ENCODE measurements at regions not wholly inside any gene's neighbourhood (a gene's known extent, or its start where the extent isn't known, plus 50 kb on each side); places are given as distances from the start of the nearest gene placed in this dataset.
"Not testable (repeated sequence)": the region's sequence is repeated elsewhere in the genome, so short reads cannot be mapped to it uniquely, and the experiment has no call there.

GRCh38 chr11:25615841-25616240, 716.1 kb upstream of the ANO3 start:
- no peak overlapping the region for H3K27ac ChIP-seq
- DNase-seq (ENCODE audit: low read depth in 1 of 2, low spot score in 2 of 2), result no peak
- no peaks in the 10 kb centered on the region for H3K36me3 ChIP-seq
- no peaks in the 10 kb centered on the region for H3K4me1 ChIP-seq (replicated peaks)
- no peaks in the 10 kb centered on the region for H3K27me3 ChIP-seq (replicated peaks)
- no peaks in the 10 kb centered on the region for H3K9me3 ChIP-seq (replicated peaks)
- H3K4me3 ChIP-seq, result no peak overlapping the region

- Histone ChIP-seq H3K4me1 (replicated peaks) (no peaks in the 10 kb centered on the region), H3K4me3 (no peak overlapping the region), H3K36me3 (no peaks in the 10 kb centered on the region), H3K9me3 (replicated peaks) (peaks cover 3% of the 10 kb centered on the region; the same call in 1 of the 2 replicates), H3K27me3 (replicated peaks) (no peaks in the 10 kb centered on the region), H3K27ac (no peak overlapping the region)
- no peak for DNase-seq (ENCODE audit: low read depth in 1 of 2, low spot score in 2 of 2)
These were observed 706.8 kb upstream of the ANO3 start for GRCh38 chr11:25625094-25625493.

DNA sequence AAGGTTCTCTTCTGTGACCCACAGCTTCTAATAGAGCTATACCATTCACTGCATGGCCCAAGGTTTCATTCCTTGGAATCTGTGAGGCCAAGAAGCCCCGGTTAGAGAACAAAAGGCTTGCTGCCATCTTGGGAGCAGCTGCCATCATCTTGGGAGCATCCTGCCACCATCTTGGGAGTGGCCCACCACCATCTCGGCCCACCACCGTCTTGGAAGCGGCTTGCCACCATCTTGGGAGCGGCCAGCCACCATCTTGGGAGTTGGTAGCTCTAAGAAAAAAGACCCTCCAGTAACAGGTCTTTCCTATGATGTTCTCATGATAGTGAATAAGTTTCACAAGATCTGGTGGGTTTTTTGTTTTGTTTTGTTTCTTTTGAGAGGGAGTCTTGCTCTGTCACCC, 703.9 kb upstream of the ANO3 start:
- Histone ChIP-seq H3K4me3 (no peak overlapping the region), H3K9me3 (replicated peaks) (peaks cover 7% of the 10 kb centered on the region), H3K36me3 (no peaks in the 10 kb centered on the region), H3K27me3 (replicated peaks) (no peaks in the 10 kb centered on the region), H3K27ac (no peak overlapping the region), H3K4me1 (replicated peaks) (no peaks in the 10 kb centered on the region)
- no peak for DNase-seq (ENCODE audit: low read depth in 1 of 2, low spot score in 2 of 2)

DNA sequence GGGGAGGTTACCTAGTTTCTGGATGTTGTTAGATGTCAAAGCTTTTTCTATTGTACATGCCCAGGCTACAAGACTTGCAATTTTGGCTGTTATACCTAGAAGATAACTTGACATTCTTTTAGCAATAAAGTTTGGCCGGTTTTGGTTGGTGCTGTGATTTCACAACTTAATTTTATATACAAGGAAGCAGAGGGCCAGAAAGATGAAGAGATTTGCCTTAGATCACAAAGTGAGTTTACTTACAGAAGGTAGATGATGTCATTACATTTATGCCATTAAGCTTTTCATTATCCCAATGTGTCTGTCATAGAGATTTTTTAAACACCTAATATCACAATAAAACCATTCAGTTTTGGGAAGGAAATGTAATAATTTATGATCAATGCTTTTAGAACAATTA, 698.7 kb upstream of the ANO3 start:
- Histone ChIP-seq H3K4me3 (no peak overlapping the region), H3K9me3 (replicated peaks) (peaks cover 4% of the 10 kb centered on the region), H3K27me3 (replicated peaks) (no peaks in the 10 kb centered on the region), H3K27ac (no peak overlapping the region), H3K36me3 (no peaks in the 10 kb centered on the region), H3K4me1 (replicated peaks) (no peaks in the 10 kb centered on the region)
- no peak for DNase-seq (ENCODE audit: low read depth in 1 of 2, low spot score in 2 of 2)

GRCh38 chr11:25649220-25649619, 682.7 kb upstream of the ANO3 start:
- H3K27ac ChIP-seq; H3K4me1 ChIP-seq (replicated peaks); H3K27me3 ChIP-seq (replicated peaks); H3K4me3 ChIP-seq; H3K36me3 ChIP-seq; H3K9me3 ChIP-seq (replicated peaks); DNase-seq (ENCODE audit: low read depth in 1 of 2, low spot score in 2 of 2): not testable (repeated sequence)

GRCh38 chr11:25650319-25650718, 681.6 kb upstream of the ANO3 start:
- Histone ChIP-seq H3K9me3 (replicated peaks) (no peaks in the 10 kb centered on the region; the same call in none of the 2 replicates), H3K4me3 (no peak overlapping the region), H3K4me1 (replicated peaks) (no peaks in the 10 kb centered on the region), H3K36me3 (no peaks in the 10 kb centered on the region), H3K27ac (no peak overlapping the region), H3K27me3 (replicated peaks) (no peaks in the 10 kb centered on the region)
- no peak for DNase-seq (ENCODE audit: low read depth in 1 of 2, low spot score in 2 of 2)

DNA sequence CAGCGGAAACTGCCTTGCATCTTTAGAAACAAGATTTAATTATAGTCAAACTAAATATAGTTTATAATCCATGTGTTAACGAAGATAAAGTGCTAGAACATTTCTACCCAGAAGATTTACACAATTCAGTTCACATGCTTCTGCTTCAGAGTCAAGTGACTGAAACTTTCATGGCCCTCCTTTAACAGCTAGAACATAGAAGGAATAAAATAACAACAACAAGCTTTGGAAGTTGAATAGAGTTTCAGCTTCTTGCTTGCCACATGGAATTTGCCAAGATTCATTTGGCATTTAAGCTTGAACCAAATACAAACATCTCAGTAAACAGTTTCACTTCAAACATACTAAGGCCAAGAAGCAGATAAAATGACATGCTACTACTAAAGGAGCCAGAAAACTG, 676.3 kb upstream of the ANO3 start:
- H3K27ac ChIP-seq, result no peak overlapping the region
- DNase-seq (ENCODE audit: low read depth in 1 of 2, low spot score in 2 of 2), result no peak
- H3K27me3 ChIP-seq (replicated peaks), result no peaks in the 10 kb centered on the region
- no peak overlapping the region for H3K4me3 ChIP-seq
- H3K4me1 ChIP-seq (replicated peaks), result no peaks in the 10 kb centered on the region
- H3K9me3 ChIP-seq (replicated peaks), result peaks cover 3% of the 10 kb centered on the region
- no peaks in the 10 kb centered on the region for H3K36me3 ChIP-seq

- Histone ChIP-seq H3K27ac (no peak overlapping the region), H3K4me1 (replicated peaks) (no peaks in the 10 kb centered on the region), H3K4me3 (no peak overlapping the region), H3K36me3 (no peaks in the 10 kb centered on the region), H3K27me3 (replicated peaks) (no peaks in the 10 kb centered on the region), H3K9me3 (replicated peaks) (peaks cover 3% of the 10 kb centered on the region; the same call in 1 of the 2 replicates)
- DNase-seq (ENCODE audit: low read depth in 1 of 2, low spot score in 2 of 2), result no peak
These were observed 673.0 kb upstream of the ANO3 start for GRCh38 chr11:25658916-25659315.

DNA sequence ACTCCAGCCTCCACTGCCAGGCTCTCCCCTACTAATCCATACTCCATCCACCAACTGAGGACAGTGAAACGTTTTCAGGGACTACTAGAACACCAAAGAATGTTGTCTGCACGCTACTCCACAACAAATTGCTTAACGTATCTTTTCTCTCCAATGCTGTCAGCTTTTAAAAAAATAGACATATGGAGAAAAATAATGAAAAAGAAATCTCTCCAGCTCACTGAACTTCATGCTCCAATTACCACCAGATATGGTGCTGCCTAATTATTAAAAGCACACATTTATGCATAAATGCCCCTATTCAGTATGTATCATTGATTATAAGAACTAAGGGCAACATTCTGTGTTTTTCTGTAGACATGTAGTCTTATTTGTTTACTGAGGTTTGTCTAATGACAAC, 672.2 kb upstream of the ANO3 start:
- H3K4me1 ChIP-seq (replicated peaks), result no peaks in the 10 kb centered on the region
- DNase-seq (ENCODE audit: low read depth in 1 of 2, low spot score in 2 of 2), result no peak
- H3K27me3 ChIP-seq (replicated peaks), result no peaks in the 10 kb centered on the region
- no peak overlapping the region for H3K4me3 ChIP-seq
- H3K36me3 ChIP-seq, result no peaks in the 10 kb centered on the region
- H3K27ac ChIP-seq, result no peak overlapping the region
- H3K9me3 ChIP-seq (replicated peaks), result peaks cover 3% of the 10 kb centered on the region; the same call in 1 of the 2 replicates

DNA sequence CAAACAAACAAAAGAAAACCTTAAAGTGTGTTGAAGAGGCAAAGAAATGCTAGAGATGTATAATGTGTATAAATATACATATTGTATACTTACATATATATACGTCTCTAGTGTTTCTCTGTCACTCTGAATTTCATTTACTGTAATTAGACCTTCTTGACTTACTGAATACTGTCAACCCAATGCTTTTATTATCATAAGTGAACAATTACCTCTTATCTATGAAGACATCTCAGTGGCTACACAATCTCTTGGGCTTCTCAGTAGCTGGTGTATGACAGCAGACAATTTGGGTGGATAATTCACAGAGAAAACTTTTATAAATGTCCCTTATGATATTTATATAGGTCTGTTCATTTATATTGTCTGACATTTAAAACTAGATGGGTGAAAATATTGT, 664.1 kb upstream of the ANO3 start:
- Histone ChIP-seq H3K36me3 (no peaks in the 10 kb centered on the region), H3K4me3 (no peak overlapping the region), H3K9me3 (replicated peaks) (0 out of 2 replicates have a peak, but pooled peaks cover 2% of the 10 kb centered on the region), H3K4me1 (replicated peaks) (no peaks in the 10 kb centered on the region), H3K27me3 (replicated peaks) (no peaks in the 10 kb centered on the region), H3K27ac (no peak overlapping the region)
- DNase-seq (ENCODE audit: low read depth in 1 of 2, low spot score in 2 of 2), result no peak

DNA sequence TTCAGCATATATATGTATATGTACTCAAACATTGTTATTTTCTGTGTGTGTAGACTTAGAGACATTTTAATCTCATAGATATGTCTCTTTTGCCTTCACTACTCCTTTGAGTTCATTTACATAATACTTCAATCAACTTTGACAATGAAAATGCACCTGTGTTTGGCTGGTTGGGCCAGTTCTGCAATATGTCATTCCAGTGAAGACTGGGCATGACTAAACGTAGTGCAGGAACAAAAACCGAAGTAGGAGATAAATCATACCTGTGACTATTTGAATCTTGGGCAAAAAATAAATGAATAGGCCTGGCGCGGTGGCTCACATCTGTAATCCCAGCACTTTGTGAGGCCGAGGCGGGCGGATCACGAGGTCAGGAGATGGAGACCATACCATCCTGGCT, 640.0 kb upstream of the ANO3 start:
- DNase-seq (ENCODE audit: low read depth in 1 of 2, low spot score in 2 of 2), result no peak
- Histone ChIP-seq H3K36me3 (no peaks in the 10 kb centered on the region), H3K27ac (no peak overlapping the region), H3K9me3 (replicated peaks) (peaks cover under 1% of the 10 kb centered on the region; the same call in 1 of the 2 replicates), H3K4me1 (replicated peaks) (no peaks in the 10 kb centered on the region), H3K4me3 (no peak overlapping the region), H3K27me3 (replicated peaks) (no peaks in the 10 kb centered on the region)

DNA sequence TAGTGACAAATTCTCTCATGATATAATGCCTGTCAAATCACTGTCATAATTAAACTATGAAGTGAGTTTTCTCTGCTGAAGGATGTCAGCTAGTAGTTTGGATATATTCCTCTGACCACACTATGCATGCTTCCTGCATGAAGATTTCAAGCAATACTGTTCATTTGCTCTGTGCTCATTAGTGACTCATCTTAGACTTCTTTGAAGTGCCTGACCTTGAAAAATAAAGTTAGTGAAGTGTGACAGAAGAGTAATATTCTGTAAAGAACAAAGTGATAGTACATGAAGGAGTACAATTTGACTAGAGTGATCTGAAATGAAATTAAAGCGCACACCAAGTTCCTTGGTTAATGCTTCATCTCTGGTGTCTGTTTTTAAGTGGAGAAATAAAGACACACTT, 629.5 kb upstream of the ANO3 start:
- Histone ChIP-seq H3K4me1 (replicated peaks) (no peaks in the 10 kb centered on the region), H3K27me3 (replicated peaks) (no peaks in the 10 kb centered on the region), H3K9me3 (replicated peaks) (peaks cover 7% of the 10 kb centered on the region), H3K27ac (no peak overlapping the region), H3K4me3 (no peak overlapping the region), H3K36me3 (no peaks in the 10 kb centered on the region)
- DNase-seq (ENCODE audit: low read depth in 1 of 2, low spot score in 2 of 2), result no peak

DNA sequence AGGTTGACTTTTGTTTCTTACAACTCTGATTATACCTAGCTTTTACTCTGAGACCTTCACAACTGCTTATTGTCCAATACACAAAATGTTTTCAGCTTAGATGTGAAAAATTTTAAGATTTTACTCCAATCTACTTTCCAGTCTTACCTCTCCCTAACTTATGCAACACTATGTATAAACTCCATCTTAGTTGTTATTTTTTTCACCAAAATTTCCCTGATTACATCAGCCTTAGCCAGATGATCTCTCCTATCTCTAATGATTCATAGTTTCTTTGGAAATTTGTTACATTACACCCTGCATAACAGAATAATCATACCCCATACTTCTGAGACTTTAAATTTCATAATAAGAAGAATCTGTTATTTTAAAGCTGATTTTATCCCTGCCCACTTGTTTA, 621.0 kb upstream of the ANO3 start:
- Histone ChIP-seq H3K27me3 (replicated peaks) (no peaks in the 10 kb centered on the region), H3K4me1 (replicated peaks) (no peaks in the 10 kb centered on the region), H3K4me3 (no peak overlapping the region), H3K9me3 (replicated peaks) (peaks cover 10% of the 10 kb centered on the region), H3K36me3 (no peaks in the 10 kb centered on the region), H3K27ac (no peak overlapping the region)
- DNase-seq (ENCODE audit: low read depth in 1 of 2, low spot score in 2 of 2), result no peak

DNA sequence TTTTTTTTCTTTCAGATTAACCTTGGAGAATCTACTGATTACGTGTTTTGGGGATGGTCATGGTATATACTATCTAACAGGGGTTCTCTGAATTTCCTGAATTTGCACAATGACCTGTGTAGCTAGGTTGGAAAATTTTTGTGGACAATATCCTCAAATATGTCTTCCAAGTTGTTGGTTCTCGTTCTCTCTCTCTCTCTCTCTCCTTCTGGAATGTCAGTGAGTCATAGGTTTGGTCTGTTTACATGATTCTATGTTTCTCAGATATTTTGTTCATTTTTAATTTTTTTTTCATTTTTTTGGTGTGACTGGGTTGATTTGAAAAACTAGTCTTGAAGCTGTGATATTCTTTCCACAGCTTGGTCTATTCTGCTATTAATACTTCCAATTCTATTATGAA, 604.0 kb upstream of the ANO3 start:
- no peaks in the 10 kb centered on the region for H3K27me3 ChIP-seq (replicated peaks)
- no peak for DNase-seq (ENCODE audit: low read depth in 1 of 2, low spot score in 2 of 2)
- no peaks in the 10 kb centered on the region for H3K36me3 ChIP-seq
- H3K4me3 ChIP-seq, result no peak overlapping the region
- H3K4me1 ChIP-seq (replicated peaks), result no peaks in the 10 kb centered on the region
- peaks cover 3% of the 10 kb centered on the region; the same call in 1 of the 2 replicates for H3K9me3 ChIP-seq (replicated peaks)
- H3K27ac ChIP-seq, result no peak overlapping the region

GRCh38 chr11:25730230-25730629, 601.7 kb upstream of the ANO3 start:
- Histone ChIP-seq H3K9me3 (replicated peaks) (no peaks in the 10 kb centered on the region), H3K36me3 (no peaks in the 10 kb centered on the region), H3K4me3 (no peak overlapping the region), H3K4me1 (replicated peaks) (no peaks in the 10 kb centered on the region), H3K27me3 (replicated peaks) (no peaks in the 10 kb centered on the region), H3K27ac (no peak overlapping the region)
- DNase-seq (ENCODE audit: low read depth in 1 of 2, low spot score in 2 of 2), result no peak

Measured in SJSA1 (cell line).